GM23338 (cell line): ENCODE measurements at regions not wholly inside any gene's neighbourhood (a gene's known extent, or its start where the extent isn't known, plus 50 kb on each side); places are given as distances from the start of the nearest gene placed in this dataset.

ENCODE experiments used
- ATAC-seq: fragments of 200-7000 bp; cut with Tn5 transposase; 3 replicates; pipeline ENCODE4 v1.9.1; 2020
- DNase-seq: peaks from one replicate; pipeline ENCODE4 v3.0.0-alpha.2; 2015; ENCODE audit warnings: low spot score
- H2AFZ ChIP-seq: fragments of 200-600 bp; sonication (generic); 2 replicates; pipeline ENCODE4 v1.8.0; 2016; ENCODE audit warnings: antibody characterized with exemption, mild to moderate bottlenecking, moderate library complexity
- H3F3A ChIP-seq: fragments of 200-600 bp; sonication (generic); replicated peaks from 2 replicates; pipeline ENCODE4 v1.8.0; 2017; ENCODE audit warnings: antibody characterized with exemption, mixed run types, low read depth
- H3K27ac ChIP-seq: fragments of 200-600 bp; sonication (generic); 2 replicates; pipeline ENCODE4 v1.6.1; 2016; ENCODE audit warnings: low read depth
- H3K27me3 ChIP-seq: fragments of 200-600 bp; sonication (generic); 2 replicates; pipeline ENCODE4 v1.8.0; 2016; ENCODE audit warnings: mild to moderate bottlenecking, mixed run types, moderate library complexity; ENCODE audit not compliant: insufficient read depth
- H3K36me3 ChIP-seq: fragments of 200-600 bp; sonication (generic); 2 replicates; pipeline ENCODE4 v1.8.0; 2016; ENCODE audit warnings: mild to moderate bottlenecking; ENCODE audit not compliant: insufficient read depth
- H3K4me1 ChIP-seq: fragments of 200-600 bp; sonication (generic); 2 replicates; pipeline ENCODE4 v1.8.0; 2016; ENCODE audit warnings: mild to moderate bottlenecking, moderate library complexity; ENCODE audit not compliant: insufficient read depth
- H3K4me2 ChIP-seq: fragments of 200-600 bp; sonication (generic); 2 replicates; pipeline ENCODE4 v1.7.1; 2017; ENCODE audit warnings: mixed run types
- H3K4me3 ChIP-seq: fragments of 200-600 bp; sonication (generic); 2 replicates; pipeline ENCODE4 v1.6.1; 2016; ENCODE audit warnings: mixed run types
- H3K79me2 ChIP-seq: fragments of 200-600 bp; sonication (generic); replicated peaks from 2 replicates; pipeline ENCODE4 v1.8.0; 2017; ENCODE audit warnings: mild to moderate bottlenecking; ENCODE audit not compliant: insufficient read depth
- H3K9me2 ChIP-seq: fragments of 200-600 bp; sonication (generic); 2 replicates; pipeline ENCODE4 v1.8.0; 2017; ENCODE audit not compliant: insufficient read depth
- H4K20me1 ChIP-seq: fragments of 200-600 bp; sonication (generic); replicated peaks from 2 replicates; pipeline ENCODE4 v1.8.0; 2017; ENCODE audit warnings: mild to moderate bottlenecking; ENCODE audit not compliant: insufficient read depth
- H3K27ac Mint-ChIP-seq: 2 replicates; pipeline ENCODE4 v1.8.0; 2020; ENCODE audit warnings: inconsistent platforms, mild to moderate bottlenecking, moderate library complexity, mixed read lengths
- H3K27me3 Mint-ChIP-seq: 3 replicates; pipeline ENCODE4 v1.8.0; 2022; ENCODE audit warnings: low read depth, mild to moderate bottlenecking, moderate library complexity, mixed read lengths, inconsistent platforms; ENCODE audit not compliant: insufficient read depth, poor library complexity
- H3K36me3 Mint-ChIP-seq: 3 replicates; pipeline ENCODE4 v1.8.0; 2021; ENCODE audit warnings: low read depth, mild to moderate bottlenecking, inconsistent platforms, moderate library complexity, mixed read lengths
- H3K4me1 Mint-ChIP-seq: 3 replicates; pipeline ENCODE4 v1.8.0; 2020; ENCODE audit warnings: mild to moderate bottlenecking, inconsistent platforms, mixed read lengths
- H3K4me3 Mint-ChIP-seq: 3 replicates; pipeline ENCODE4 v1.8.0; 2021; ENCODE audit warnings: moderate library complexity, mild to moderate bottlenecking, inconsistent platforms, mixed read lengths
- H3K9me3 Mint-ChIP-seq: 3 replicates; pipeline ENCODE4 v1.8.0; 2020; ENCODE audit warnings: moderate library complexity, mild to moderate bottlenecking, inconsistent platforms, mixed read lengths
- CREB1 ChIP-seq: fragments of 250-450 bp; sonication (Bioruptor Pico); IDR thresholded peaks from 2 replicates; pipeline ENCODE4 v1.5.0; 2020; ENCODE audit warnings: low read depth, mild to moderate bottlenecking, moderate library complexity
- CTCF ChIP-seq, 2 experiments: fragments of 200-600 bp in 1 of 2; sonication (generic) in 1 of 2; conservative IDR thresholded peaks; 2 replicates each; pipeline versions ENCODE4 v1.5.1 to v1.6.1; 2016 to 2017; ENCODE audit warnings: antibody characterized with exemption in 2 of 2, low read depth in 2 of 2, mild to moderate bottlenecking in 2 of 2, moderate library complexity in 1 of 2
- EZH2 ChIP-seq: fragments of 200-600 bp; sonication (generic); IDR thresholded peaks from one replicate; pipeline ENCODE4 v1.8.0; 2017; ENCODE audit warnings: antibody characterized with exemption, mild to moderate bottlenecking, low read depth; ENCODE audit not compliant: unreplicated experiment
- EZH2phosphoT487 ChIP-seq: fragments of 200-600 bp; sonication (generic); IDR thresholded peaks from one replicate; pipeline ENCODE4 v1.8.1; 2018; ENCODE audit warnings: antibody characterized with exemption; ENCODE audit not compliant: unreplicated experiment
- JUNB ChIP-seq: IDR thresholded peaks from one replicate; pipeline ENCODE4 v1.6.1; 2016; ENCODE audit warnings: antibody characterized with exemption; ENCODE audit not compliant: unreplicated experiment
- NANOG ChIP-seq: IDR thresholded peaks from 2 replicates; pipeline ENCODE4 v1.6.1; 2016; ENCODE audit warnings: antibody characterized with exemption, borderline replicate concordance
- POLR2AphosphoS5 ChIP-seq: IDR thresholded peaks from 2 replicates; pipeline ENCODE4 v1.6.1; 2016; ENCODE audit warnings: antibody characterized with exemption, low read depth
- REST ChIP-seq: IDR thresholded peaks from one replicate; pipeline ENCODE4 v1.6.1; 2018; ENCODE audit warnings: antibody characterized with exemption; ENCODE audit not compliant: unreplicated experiment
- STAT1 ChIP-seq: IDR thresholded peaks from one replicate; pipeline ENCODE4 v1.6.1; 2016; ENCODE audit warnings: antibody characterized with exemption; ENCODE audit not compliant: unreplicated experiment
- ZNF114 ChIP-seq: fragments of 250-450 bp; sonication (Bioruptor Pico); IDR thresholded peaks from 2 replicates; pipeline ENCODE4 v1.5.0; 2020; ENCODE audit warnings: mild to moderate bottlenecking, moderate library complexity
- ZNF331 ChIP-seq: fragments of 250-450 bp; sonication (Bioruptor Pico); IDR thresholded peaks from 2 replicates; pipeline ENCODE4 v1.5.0; 2020; ENCODE audit warnings: low read depth, mild to moderate bottlenecking, moderate library complexity
- TF ChIP-seq, protein P1 (sequence below): IDR thresholded peaks from 2 replicates; pipeline ENCODE4 v1.6.1; 2016; ENCODE audit warnings: antibody characterized with exemption
- TF ChIP-seq, protein P2 (sequence below): fragments of 250-450 bp; sonication (Bioruptor Pico); IDR thresholded peaks from 2 replicates; pipeline ENCODE4 v1.5.0; 2020; ENCODE audit warnings: mild to moderate bottlenecking, moderate library complexity

DNA sequence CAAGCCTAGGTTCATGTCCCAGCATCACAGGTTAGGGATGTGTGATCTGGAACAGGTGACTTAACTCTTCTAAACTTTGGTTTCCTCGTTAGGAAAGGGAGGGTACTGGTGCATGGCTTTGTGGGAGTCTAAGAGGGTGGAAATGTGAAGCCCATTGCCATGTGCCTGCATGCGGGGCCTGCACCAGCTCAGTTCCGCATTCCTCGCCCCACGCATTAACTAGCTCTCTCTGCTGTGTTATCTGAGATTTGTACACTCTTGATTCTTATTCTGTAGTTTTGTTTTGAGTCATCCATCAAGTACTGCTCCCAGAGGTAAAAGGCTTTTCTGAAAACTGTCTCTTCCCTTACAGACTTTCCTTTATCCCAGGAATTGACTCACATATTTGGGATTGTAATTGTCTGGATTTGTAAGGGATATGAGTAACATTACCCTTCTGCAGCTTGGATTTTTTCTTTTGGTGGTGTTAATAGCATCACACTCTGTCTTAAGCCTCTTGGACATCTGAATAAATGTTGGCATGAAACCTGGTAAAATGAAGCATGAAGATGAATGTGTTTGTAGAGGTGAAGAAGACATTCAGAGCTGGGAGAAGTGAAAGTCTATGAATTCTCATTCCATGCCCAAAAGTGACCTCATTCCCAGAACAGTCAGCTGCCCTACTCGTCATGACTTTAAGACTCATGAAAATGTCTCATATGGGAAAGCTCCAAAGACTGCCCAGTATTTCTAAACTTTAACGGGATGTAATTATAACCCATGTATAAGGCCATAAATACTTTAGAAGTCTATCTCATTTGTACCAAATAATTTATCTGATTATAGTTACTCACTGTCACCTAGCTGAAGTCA is 357.3 kb downstream of the FOXA2 start:
- no peak overlapping the region for H3K4me3 ChIP-seq
- no peaks in the 10 kb centered on the region for H3K79me2 ChIP-seq
- Mint-ChIP-seq H3K4me1 (peaks cover 17% of the 10 kb centered on the region), H3K36me3 (no peaks in the 10 kb centered on the region), H3K27me3 (peaks cover 3% of the 10 kb centered on the region), H3K9me3 (no peaks in the 10 kb centered on the region), H3K4me3 (no peak overlapping the region), H3K27ac (no peak overlapping the region)
- no peaks in the 10 kb centered on the region for H3K36me3 ChIP-seq
- H3K27ac ChIP-seq: no peak overlapping the region
- DNase-seq: no peak
- TF ChIP-seq CTCF (conservative IDR thresholded peaks at IDR 0.05; ENCODE audit: low read depth in 2 of 2) (no peak), REST (no peak), CREB1 (no peak), ZNF331 (CRISPR knock-in tag) (no peak), EZH2 (no peak), NANOG (no peak), POLR2AphosphoS5 (no peak), ZNF114 (CRISPR knock-in tag) (no peak), STAT1 (no peak), JUNB (no peak), EZH2phosphoT487 (no peak)
- TF ChIP-seq, protein P1, sequence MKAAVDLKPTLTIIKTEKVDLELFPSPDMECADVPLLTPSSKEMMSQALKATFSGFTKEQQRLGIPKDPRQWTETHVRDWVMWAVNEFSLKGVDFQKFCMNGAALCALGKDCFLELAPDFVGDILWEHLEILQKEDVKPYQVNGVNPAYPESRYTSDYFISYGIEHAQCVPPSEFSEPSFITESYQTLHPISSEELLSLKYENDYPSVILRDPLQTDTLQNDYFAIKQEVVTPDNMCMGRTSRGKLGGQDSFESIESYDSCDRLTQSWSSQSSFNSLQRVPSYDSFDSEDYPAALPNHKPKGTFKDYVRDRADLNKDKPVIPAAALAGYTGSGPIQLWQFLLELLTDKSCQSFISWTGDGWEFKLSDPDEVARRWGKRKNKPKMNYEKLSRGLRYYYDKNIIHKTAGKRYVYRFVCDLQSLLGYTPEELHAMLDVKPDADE: no peak
- TF ChIP-seq, protein P2, sequence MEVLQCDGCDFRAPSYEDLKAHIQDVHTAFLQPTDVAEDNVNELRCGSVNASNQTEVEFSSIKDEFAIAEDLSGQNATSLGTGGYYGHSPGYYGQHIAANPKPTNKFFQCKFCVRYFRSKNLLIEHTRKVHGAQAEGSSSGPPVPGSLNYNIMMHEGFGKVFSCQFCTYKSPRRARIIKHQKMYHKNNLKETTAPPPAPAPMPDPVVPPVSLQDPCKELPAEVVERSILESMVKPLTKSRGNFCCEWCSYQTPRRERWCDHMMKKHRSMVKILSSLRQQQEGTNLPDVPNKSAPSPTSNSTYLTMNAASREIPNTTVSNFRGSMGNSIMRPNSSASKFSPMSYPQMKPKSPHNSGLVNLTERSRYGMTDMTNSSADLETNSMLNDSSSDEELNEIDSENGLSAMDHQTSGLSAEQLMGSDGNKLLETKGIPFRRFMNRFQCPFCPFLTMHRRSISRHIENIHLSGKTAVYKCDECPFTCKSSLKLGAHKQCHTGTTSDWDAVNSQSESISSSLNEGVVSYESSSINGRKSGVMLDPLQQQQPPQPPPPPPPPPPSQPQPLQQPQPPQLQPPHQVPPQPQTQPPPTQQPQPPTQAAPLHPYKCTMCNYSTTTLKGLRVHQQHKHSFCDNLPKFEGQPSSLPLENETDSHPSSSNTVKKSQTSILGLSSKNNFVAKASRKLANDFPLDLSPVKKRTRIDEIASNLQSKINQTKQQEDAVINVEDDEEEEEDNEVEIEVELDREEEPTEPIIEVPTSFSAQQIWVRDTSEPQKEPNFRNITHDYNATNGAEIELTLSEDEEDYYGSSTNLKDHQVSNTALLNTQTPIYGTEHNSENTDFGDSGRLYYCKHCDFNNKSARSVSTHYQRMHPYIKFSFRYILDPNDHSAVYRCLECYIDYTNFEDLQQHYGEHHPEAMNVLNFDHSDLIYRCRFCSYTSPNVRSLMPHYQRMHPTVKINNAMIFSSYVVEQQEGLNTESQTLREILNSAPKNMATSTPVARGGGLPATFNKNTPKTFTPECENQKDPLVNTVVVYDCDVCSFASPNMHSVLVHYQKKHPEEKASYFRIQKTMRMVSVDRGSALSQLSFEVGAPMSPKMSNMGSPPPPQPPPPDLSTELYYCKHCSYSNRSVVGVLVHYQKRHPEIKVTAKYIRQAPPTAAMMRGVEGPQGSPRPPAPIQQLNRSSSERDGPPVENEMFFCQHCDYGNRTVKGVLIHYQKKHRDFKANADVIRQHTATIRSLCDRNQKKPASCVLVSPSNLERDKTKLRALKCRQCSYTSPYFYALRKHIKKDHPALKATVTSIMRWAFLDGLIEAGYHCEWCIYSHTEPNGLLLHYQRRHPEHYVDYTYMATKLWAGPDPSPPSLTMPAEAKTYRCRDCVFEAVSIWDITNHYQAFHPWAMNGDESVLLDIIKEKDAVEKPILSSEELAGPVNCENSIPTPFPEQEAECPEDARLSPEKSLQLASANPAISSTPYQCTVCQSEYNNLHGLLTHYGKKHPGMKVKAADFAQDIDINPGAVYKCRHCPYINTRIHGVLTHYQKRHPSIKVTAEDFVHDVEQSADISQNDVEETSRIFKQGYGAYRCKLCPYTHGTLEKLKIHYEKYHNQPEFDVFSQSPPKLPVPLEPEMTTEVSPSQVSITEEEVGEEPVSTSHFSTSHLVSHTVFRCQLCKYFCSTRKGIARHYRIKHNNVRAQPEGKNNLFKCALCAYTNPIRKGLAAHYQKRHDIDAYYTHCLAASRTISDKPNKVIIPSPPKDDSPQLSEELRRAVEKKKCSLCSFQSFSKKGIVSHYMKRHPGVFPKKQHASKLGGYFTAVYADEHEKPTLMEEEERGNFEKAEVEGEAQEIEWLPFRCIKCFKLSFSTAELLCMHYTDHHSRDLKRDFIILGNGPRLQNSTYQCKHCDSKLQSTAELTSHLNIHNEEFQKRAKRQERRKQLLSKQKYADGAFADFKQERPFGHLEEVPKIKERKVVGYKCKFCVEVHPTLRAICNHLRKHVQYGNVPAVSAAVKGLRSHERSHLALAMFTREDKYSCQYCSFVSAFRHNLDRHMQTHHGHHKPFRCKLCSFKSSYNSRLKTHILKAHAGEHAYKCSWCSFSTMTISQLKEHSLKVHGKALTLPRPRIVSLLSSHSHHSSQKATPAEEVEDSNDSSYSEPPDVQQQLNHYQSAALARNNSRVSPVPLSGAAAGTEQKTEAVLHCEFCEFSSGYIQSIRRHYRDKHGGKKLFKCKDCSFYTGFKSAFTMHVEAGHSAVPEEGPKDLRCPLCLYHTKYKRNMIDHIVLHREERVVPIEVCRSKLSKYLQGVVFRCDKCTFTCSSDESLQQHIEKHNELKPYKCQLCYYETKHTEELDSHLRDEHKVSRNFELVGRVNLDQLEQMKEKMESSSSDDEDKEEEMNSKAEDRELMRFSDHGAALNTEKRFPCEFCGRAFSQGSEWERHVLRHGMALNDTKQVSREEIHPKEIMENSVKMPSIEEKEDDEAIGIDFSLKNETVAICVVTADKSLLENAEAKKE: no peak
- no peaks in the 10 kb centered on the region for H3F3A ChIP-seq
- no peaks in the 10 kb centered on the region for H4K20me1 ChIP-seq
- H3K9me2 ChIP-seq: no peaks in the 10 kb centered on the region
- peaks cover 20% of the 10 kb centered on the region for H3K4me1 ChIP-seq
- no peaks in the 10 kb centered on the region for H3K27me3 ChIP-seq
- no peak overlapping the region for H2AFZ ChIP-seq
- H3K4me2 ChIP-seq: no peak overlapping the region
- no peak for ATAC-seq
